Activated naive CD4-positive, alpha-beta T cell treated with Interleukin-2 at 50 U/mL for 16 hours (primary cell): ENCODE measurements at regions not wholly inside any gene's neighbourhood (a gene's known extent, or its start where the extent isn't known, plus 50 kb on each side); places are given as distances from the start of the nearest gene placed in this dataset.
A peak's percentile ranks its signal among the peaks of the same experiment; 100 is the strongest.

Experiments
- DNase-seq: peaks from one replicate; pipeline ENCODE4 v3.0.0-alpha.2; 2020

DNA sequence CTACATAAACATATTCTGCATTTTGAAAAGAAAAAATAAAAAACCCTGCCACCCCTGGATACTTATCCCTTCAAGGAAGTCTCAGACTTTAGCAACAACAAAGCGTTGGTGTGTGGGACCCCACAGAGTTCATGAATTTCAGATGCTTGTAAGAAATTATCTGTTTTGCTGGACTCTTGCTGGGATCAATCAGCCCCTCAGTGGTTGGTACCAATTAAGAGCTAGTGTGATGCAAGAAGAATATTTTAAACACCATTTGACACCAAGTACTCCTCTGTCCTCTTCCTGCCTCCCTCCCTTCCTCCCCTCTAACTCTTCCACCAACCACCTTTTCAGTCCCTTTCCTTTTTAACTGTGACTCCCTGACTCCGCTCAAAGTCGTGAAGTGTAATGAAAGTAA is 51.5 kb downstream of the SST start:
- DNase-seq: no peak

DNA sequence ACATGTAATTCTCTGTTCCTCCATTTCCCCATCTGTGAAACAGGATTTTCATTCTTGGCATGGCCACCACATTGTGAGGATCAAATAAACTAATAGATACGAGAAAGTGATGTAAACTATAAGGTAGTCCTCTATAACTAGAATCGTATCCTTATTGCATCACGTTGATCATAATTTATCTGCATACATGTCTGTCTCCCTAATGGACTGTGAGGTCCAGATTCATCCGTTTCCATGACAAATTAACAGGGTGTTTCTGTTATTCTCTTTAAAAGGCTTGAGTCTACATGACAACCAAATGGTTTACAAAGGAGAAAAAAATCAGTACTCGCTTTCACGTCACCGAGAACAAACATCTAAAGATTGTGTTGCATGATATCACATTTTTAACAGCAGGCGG is 53.0 kb downstream of the SST start:
- DNase-seq: no peak

DNA sequence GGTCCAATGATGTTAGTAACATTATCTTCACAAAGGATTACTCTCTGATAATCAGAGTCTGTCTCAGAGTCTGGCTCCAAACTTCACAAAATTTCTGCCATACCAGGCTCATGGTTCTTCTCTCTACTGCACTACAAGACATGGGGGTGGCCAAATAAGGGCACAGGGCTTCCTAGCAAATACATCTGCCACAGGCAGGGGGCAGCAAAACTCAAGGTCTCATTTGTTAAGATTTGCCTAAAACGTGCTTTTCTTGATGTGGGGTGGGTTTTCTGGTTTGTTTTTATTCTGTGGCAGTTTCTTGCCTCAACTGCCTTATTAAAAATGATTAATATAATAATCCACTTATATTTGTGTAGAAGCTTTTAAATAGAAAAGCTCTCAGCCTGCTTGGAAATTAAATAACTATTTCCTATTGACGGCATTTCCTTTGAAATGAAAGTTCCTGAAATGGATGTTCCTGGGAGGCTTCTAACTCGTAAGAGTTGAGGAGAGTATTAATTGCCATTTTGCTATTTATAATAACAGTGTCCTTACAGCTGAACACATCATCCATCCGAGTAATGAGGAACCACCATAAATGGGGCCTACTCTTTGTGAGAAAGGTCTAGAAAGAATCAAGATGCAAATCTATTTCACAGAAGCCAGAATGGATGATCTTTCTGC is 53.8 kb downstream of the SST start:
- peak; percentile 55 for DNase-seq

DNA sequence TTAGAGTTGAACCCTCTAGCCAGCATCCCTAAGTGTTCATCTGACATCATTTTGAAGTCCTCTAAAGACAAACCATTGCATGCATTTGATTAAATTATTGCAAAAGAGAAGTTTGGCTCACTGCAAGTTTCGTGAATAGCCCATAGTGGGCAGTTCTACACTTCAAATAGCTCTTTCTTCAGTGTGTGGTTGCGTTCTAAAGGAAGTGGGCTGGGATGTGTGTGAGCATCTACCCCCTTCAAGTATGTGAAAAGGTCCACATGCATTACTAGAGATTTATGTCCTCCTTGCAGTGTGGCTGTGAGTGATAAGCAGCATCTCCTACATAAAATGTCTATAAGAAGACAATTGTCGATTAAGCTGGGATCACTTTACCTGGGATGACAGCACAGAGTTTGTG is 54.6 kb downstream of the SST start:
- DNase-seq: no peak

DNA sequence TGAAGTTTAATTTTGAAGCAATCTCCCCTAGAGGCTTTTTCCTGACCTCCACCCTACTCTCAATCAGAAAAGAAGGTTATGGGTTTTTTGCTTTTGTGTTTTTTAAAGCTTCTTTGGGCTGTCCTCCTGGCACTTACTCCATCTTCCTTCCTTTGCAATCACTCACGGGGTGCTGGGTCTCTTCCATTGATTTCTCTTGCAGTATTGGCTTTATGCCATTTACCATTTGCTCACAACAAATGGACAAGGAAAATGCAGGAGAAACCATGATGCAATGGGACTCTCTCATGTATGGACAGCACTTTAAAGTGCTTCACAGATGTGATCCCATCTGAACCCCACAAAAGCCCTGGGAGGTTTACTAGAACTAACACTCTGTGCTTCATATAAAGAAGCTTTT is 57.5 kb downstream of the SST start:
- no peak for DNase-seq

DNA sequence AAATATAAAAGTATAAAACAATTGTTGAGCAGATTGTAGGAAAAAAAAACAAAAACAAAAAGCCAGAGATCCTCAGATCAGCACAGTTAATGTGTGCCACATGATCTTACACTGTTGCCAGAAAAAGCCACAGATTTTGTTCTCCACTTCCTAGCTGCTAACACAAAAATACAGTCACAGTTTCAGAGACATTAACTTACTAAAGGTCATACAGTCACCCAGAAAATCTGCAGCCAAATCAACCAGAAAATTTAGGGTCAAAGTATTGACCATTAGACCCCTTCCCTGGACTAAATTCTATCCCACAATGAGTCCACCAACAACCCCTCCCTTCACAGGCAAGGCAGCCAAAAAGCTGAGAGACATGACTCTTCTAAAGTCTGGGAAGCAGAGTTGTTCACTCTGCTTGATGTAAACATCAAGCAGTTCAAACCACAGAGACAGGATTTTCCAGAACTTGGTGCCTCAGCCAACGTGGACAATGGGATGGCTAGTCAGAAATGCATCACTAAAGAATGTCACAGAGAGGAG is 59.1 kb downstream of the SST start:
- no peak for DNase-seq

DNA sequence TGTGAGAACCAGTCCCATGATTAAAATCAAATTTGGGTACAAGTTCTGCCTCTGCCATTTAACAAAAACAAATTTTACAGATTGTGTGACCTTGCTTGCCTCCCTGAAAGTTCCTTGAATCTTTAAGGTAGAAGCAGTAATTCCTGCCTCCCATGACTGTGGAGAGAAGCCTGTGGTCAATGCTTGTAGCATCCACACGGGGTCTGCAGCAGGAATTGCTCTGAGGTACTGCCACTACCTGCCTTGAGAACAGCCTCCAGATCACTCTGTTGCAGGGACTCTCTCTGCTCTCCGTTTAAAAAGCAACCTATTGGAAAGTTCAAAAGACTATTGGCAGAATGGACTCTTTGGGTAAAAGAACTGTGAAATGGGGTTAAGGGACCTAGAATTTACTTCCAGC is 75.9 kb downstream of the SST start:
- DNase-seq: no peak

DNA sequence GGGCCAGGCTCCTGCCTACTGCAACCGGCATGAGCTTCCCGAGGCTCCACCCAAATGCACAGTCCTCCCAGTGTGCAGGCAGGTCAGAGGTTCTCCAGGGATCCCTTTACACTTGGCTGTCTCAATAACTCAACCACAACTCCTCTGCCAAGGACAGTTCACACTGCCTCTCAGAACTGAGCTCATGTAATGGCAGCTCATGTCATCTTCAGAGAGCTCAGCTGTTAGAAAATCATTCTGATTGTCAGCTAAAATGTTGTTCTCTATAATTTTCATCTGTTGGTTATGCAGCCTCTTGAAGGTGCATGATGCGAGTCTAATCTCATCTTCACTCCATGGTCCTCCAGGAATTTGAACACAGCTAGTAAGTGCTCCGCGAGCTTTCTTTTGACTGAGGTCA is 76.7 kb downstream of the SST start:
- DNase-seq: no peak

DNA sequence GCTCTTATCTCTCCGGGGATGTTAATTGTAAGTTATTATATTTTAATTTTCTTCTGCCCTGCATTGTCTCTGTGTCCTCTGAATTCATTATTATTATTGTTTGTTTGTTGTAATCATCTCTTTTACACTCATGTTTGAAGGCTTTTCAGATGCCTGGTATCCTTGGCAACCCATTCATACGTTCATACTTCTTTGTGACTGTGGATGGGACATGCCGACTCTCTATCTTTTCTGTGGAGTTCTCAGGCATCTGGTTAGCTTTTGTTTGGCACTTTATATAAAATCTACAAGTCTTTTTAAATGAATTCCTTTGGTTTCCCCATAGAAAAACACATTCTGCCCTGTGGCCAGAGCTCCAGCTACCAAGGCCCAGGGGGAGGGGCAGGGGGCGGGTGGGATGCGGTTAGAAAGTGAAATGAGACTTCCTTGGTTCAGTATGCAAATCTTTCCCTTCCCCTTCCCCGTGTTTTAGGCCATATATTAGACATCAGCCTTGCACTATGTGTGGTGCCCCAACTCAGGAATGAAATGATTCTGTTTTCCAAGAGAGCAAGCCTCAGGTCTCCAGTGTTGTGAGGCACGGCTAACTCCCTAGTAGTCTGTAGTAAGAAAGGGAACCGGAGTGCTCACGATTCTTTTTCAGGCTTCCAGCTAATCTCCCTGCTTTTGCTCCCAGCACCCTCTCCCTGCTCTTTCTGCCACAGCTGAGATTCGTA is 79.2 kb downstream of the SST start:
- DNase-seq: no peak

DNA sequence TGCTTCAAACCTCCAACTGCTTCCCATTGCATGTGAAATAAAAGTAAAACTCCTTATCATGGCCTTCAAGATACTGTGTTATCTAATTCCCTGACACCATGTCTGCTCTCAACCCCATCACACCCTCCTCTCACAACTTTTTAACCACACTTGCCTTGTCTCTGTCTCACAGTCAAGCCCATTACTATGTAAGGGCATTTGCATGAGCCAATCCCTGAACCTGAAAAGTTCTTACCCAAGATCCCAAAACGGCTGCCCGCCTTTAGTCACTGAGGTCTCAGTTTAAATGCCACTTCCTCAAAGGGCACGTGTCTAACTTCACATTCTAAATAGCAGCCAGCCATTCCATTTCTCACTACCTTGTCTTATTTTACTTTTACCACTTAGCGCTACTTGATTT is 83.1 kb downstream of the SST start:
- DNase-seq: no peak

DNA sequence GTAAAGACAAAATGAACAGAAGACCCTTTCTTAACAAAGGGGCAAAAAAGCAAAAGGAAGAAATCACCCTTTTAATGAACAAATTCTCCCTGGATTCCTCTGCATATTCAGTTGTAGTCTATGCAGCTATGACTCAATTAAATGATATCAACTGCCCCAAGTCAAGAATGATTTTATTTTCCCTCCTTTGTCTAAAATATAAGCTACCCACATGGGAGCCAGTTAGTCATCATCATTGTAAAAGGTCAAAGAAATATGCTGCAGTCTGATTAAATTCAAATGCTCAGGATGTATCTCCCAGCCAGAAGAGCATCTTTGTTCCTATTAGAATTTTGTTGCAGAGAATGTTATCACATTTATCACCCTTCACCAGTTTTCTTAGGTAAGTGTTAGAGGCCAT is 84.0 kb downstream of the SST start:
- no peak for DNase-seq

DNA sequence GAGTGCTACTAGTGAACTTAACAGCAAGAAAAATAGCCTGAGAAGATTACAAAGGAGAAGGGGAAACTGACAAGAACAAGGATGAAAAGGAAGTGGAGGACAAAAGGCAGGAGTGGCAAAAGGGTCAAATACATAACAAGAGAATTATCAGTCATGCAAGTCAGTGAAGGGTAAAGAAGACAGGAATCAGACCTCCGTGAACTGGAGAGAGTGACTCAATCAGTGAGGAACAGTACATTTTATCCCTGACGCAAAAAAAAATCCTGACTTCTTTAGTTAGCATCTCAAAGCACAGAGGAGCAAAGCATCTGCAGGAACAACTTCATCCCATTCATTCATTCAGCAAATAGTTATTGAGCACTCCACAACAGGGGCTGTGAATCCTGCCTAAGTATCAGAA is 97.8 kb downstream of the SST start:
- DNase-seq: no peak

DNA sequence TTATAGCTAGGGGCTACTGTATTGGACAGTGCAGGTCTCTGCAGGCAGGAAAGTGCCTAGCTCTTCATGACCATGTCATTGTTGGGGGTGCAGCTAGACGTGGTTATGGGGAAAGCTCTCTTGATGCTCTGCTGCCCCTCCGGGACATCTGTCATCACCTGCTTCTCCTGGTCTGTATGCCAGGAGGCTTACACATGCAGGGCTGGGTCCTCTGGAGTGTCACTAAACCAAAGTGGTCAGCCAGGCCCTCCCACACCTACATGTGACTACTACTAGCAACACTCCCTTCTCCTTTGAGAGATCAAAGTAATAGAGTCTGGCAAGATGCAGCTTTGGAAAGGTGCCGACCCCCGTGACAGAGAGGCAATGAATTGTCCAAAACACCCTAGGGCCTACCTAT is 98.5 kb downstream of the SST start:
- DNase-seq: no peak

DNA sequence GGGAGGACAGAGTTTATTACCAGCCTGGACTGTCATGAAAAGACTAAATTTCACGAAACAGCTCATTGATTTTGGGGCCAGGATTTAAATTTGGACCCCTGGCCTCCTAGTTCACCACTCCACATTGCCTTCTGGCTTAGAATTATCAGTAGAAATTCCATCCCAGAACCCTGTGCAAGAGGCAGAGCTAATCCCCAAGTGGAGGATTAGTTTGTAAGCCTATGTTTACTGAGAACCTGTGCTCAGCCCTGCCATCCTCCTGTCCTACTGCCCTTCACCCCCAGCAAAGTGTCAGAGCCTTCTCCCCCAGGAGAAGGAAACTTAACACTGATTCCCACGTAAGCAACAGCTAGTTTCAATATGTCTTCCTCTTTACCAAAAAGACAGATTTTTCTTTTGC is 99.4 kb downstream of the SST start:
- DNase-seq: no peak

DNA sequence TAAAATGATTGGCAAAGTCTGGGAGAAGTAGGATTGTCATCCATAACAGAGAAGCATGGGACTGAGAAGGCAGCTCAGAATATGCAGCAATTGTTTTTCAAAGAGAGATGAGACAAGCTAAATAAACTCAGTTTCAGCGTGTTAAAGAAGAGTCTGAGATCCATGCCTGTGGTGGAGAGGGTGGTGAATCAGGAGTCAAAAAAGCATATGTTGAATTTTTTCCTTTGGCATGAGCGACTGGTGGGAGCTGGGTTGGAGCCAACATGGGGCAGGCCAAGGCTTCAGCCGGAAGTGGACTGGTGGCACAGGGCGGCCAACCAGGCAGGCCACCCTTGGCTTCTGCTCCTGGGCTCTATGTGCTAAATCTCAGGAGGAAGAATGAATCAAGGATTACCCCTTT is 102.0 kb downstream of the SST start:
- no peak for DNase-seq

DNA sequence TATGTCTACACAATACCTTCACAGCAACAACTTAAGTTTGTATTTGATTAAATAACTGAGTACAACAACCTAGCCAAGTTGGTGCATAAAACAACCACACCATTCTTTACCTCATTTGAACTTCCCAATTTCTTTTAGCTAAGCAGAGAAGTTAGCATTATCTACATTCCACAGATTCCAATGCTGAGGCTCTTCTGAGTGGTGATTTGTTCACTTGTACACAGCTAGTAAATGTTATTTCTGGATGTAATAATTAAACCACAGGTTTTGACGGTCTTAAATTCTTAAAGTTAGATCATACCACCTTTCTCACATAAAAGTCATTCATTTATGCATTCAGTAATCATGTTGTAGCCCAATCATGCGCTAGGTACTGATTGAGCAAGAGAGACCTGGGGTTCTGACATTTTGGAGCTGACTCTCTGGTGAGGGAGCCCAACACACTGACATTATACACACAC is 102.5 kb downstream of the SST start:
- no peak for DNase-seq

DNA sequence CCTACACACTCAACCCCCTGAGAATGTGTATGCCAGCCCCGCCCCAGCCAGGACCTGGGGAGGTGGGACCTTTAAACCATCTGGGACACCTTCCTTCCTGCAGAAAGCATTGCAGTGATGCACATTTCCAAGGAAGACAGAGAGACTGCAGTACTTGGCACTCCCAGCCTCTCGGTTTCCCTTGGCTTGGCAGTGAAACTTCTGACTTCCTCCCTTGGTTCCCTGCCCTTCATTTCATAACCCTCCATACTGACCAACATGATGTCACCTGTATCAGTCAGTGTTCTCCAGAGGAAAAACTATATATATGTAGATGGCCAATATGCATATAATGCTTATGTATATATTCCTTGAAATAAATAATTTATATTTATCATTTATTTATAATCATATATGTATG is 103.2 kb downstream of the SST start:
- DNase-seq: no peak

DNA sequence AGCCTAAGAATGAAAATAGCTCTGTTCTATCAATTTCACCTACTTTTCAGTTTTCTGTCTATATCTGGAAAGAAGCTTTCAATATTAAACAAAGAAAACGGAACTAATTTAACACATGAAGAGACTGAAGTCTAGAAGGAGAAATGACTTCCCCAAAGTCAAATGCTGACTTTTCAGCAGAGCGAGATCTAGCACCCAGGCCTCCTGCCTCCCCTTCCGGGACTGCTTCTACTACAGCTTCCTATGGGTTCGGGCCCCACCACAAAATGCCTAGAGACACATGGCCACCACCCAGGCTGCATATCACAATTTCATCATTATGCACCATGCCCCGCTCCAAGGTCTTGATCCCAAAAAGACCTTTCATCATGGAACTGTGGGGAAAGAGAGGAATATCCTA is 104.5 kb downstream of the SST start:
- DNase-seq: no peak

DNA sequence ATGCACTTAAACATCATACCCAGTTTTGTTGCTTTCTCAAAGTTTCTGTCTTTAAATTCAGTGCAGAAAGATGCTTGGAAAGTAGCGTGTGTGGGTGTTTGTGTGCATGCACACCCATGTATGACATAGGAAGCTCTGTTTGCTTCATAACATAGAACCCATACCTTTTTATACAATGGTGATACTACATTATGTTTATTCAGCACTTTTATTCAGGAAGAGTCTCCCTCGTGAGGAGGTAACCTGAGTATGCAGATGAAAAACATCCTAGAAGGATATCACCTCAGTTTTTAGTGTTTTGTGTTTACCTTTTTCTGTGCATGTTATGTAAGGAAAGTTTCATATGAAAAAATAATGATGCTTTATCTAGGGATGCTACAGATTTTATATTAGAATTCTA is 111.2 kb downstream of the SST start:
- no peak for DNase-seq

DNA sequence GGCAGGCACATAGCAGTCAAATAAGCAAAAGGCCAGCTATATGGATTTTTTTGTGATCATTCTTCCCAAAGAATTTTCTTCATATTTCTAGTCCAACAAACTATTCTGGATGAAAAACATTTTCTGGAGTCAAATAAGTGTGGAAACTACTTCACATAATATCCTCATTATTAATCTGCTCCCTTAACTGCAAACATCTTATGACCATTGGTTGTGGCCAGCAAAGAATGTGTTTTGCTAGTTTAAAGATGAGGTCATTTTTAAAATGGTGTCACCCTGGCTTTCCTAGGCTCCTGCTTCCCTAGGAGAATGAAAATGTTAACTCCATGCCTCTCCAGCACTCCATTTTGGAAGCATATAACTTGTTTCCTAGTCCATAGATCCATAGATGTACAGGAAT is 118.8 kb downstream of the SST start:
- no peak for DNase-seq

DNA sequence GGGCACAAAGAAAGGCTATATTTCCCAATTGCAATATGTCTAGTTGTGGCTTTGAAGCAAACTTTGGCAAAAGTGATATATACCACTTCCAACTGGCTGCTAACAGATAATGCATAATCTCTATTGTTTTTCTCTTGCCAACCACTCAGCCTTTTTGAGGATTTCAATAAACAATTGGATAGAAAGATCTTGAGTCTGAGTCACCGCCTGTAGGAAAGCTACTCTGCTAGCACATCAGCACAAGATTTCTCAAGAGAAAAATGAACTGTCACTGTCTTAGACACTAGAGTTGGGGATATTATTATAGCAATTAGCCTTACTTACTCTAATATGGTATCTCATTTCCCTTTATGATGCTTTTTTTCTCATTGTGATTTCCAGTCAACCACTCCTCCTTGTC is 119.7 kb downstream of the SST start:
- no peak for DNase-seq

DNA sequence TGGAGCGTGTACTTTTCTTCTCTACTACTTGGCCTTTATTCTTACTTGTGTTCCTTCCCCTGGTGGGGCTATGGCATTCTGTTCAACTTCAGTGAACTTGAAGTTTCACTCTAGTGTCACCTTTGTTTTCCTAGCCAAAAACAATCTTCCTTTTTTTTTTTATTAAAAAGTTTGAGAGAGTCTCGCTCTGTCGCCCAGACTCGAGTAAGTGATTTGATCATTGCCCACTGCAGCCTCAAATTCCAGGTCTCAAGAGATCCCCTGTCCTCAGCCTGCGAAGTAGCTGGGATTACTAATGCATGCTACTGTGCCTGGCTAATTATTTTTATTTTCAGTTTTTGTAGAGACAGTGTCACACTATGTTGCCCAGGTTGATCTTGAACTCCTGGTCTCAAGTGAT is 124.8 kb downstream of the SST start:
- no peak for DNase-seq

DNA sequence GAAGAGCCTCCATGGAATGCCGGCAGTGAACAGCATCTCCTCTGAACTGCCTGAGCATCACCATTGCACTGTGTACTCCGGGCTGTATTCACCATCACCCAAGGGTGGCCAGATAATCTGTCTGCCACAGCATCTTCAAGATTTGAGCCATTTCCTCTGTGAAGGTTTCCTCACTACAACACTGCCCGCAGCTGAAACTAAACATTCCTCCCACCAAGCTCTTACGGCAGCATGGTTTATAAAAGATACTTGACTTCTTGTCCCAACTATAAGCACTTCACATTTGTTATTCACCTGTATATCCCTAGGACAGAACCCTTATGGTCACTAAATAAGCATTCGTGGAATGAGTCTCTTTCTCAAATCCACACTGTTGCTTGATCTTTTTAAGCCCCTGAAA is 125.9 kb downstream of the SST start:
- DNase-seq: no peak

DNA sequence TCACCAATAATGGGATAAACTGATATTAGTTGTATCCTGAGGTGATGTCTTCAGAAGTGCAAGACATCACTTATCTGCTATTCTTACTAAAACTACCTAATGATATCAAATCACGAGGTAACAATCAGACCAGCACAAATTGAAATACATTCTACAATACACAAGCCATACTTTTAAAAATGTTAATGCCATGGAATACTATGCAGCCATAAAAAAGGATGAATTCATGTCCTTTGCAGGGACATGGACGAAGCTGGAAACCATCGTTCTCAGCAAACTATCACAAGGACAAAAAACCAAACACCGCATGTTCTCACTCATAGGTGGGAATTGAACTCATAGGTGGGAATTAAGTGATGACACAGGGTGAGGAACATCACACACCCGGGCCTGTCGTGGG is 129.3 kb downstream of the SST start:
- DNase-seq: no peak

DNA sequence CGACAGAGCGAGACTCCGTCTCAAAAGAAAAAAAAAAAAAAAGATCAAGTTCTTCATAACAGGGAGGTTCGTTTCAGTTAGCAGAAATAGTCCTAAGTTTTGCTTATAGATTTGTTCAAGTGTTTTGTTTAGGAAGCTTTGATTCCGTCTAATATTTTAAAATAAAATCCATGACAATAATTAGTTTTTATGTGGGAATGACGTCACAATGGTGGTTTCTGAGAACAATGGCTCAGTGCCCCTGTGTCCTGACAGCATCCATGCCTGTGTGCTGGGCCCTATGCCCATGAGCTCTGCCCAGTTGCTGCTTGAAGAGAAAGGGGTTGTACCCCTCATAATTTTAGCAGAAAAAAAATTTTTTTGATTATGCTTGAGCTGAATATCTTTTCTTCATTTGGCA is 134.0 kb downstream of the SST start:
- DNase-seq: no peak
